ENCODE measurements at regions not wholly inside any gene's neighbourhood (a gene's known extent, or its start where the extent isn't known, plus 50 kb on each side); places are given as distances from the start of the nearest gene placed in this dataset.
"Not testable (repeated sequence)": the region's sequence is repeated elsewhere in the genome, so short reads cannot be mapped to it uniquely, and the experiment has no call there.

DNA sequence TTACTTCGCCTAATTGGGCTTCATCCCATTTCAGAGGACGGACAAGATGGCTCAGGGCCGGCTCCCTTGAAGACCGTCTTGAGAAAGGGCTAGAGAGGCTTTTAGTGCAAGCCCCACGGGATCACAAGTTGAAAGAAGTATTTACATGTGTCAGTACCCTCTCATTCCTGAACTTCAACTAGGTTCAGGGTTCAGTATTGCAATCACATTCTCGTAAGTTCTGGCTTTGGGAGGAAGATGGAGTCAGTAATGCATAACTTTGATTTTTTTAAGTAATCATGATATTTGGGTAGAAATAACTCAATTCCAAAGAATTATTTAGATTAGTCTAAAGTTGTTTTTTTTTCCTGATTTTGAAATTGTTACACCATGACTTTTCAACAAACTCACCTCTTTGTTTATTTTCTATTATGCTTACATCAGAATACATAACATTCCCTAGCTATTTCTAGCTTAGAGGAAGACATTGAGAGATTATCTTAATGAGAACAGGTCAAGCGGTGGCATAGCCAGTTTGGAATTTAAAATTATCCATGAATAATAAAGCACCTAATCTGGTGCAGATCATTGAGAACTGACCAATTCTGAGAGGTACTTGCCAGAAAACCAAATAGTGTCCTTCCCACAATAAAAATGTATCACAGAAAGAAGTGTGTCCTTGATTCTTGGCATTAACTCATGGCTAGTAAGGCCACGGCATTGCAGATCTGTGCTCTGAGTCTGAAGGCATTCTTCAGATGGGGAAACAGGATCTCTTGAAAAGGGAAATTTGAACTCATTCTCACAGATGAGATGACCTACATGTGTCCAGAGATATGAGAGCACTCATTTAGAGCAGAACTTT is 92.1 kb upstream of the BLID start:
- no peaks in the 10 kb centered on the region for H3K9me3 Mint-ChIP-seq
- no peak overlapping the region for H3K4me3 Mint-ChIP-seq
- POLR2A ChIA-PET, result no interaction called here

DNA sequence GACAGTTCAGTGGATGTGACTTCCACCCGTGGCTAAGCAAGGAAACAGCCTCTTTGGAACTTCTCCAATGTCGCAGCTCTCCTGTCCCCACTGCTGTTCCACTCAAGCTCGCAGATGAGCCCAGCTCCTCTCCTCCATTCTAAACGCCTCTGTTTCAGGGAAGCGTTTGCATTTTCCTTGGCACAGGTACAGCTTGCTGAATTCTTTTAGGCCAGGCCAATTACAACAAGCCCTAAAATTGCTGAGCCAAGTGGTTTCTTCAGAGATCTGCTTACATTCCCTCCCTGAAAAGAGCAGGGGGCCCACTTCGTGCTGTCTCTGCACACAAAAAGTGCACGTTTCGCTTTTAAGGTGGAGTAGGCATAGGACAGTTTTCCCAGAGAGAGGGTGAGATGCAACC is 91.5 kb upstream of the BLID start:
- Mint-ChIP-seq H3K4me3 (no peak overlapping the region), H3K9me3 (no peaks in the 10 kb centered on the region), H3K36me3 (no peaks in the 10 kb centered on the region), H3K27ac (no peak overlapping the region), H3K4me1 (no peaks in the 10 kb centered on the region), H3K27me3 (peaks cover 15% of the 10 kb centered on the region)
- DNase-seq (no peak), ATAC-seq (ENCODE audit: low read depth) (no peak)
- POLR2A ChIA-PET, result no interaction called here

More for the DNA sequence above, 92.1 kb upstream of the BLID start:
- no peaks in the 10 kb centered on the region for H3K4me1 Mint-ChIP-seq
- no peak overlapping the region for H3K27ac Mint-ChIP-seq
- H3K36me3 Mint-ChIP-seq, result no peaks in the 10 kb centered on the region
- ATAC-seq (ENCODE audit: low read depth), result no peak
- DNase-seq, result no peak
- peaks cover 11% of the 10 kb centered on the region for H3K27me3 Mint-ChIP-seq

DNA sequence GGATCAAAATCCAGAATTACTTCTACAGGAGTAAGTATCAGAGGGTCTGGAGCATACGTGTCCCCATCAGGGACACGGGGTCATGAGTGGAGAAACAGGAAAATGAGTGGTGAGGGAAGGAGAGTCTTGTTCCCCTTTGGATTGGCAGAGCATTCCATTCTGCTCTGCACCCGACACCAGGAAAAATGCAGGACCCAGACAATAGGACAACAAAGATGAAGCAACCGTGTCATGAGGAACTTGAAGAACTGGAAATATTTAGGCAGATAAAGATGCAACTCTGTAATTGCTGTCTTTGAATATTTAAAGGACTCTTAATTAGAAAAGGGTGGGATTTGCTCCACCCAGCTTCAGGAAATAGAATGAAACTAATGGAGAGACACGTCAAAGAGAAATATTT is 89.0 kb upstream of the BLID start:
- no peak overlapping the region for H3K4me3 Mint-ChIP-seq
- no peaks in the 10 kb centered on the region for H3K36me3 Mint-ChIP-seq
- POLR2A ChIA-PET, result no interaction called here
- no peak for ATAC-seq (ENCODE audit: low read depth)
- no peaks in the 10 kb centered on the region for H3K4me1 Mint-ChIP-seq
- H3K9me3 Mint-ChIP-seq, result no peaks in the 10 kb centered on the region
- H3K27me3 Mint-ChIP-seq, result peaks cover 17% of the 10 kb centered on the region
- H3K27ac Mint-ChIP-seq, result no peak overlapping the region
- DNase-seq, result no peak

DNA sequence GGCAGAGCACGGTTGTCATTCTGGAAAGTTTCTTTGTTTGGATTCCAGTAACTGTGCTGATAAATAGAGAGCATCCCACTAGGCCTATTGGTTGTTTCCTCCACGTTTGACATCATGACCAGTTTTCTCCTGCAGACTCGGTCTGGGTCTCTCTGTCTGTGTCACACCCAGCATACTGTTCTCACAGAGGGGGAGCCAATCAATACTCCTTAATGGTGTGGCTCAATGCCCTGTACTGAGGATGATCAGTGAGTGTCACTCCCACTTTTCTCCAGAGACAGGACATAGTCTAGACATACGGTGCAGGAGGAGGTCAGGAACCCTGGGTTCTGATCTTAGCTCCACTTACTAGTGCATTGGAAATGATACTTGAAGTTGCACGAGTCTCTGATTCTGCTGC is 88.2 kb upstream of the BLID start:
- DNase-seq, result no peak
- H3K27me3 Mint-ChIP-seq, result peaks cover 17% of the 10 kb centered on the region
- POLR2A ChIA-PET, result no interaction called here
- no peaks in the 10 kb centered on the region for H3K9me3 Mint-ChIP-seq
- no peaks in the 10 kb centered on the region for H3K36me3 Mint-ChIP-seq
- no peaks in the 10 kb centered on the region for H3K4me1 Mint-ChIP-seq
- no peak overlapping the region for H3K4me3 Mint-ChIP-seq
- H3K27ac Mint-ChIP-seq, result no peak overlapping the region
- no peak for ATAC-seq (ENCODE audit: low read depth)

DNA sequence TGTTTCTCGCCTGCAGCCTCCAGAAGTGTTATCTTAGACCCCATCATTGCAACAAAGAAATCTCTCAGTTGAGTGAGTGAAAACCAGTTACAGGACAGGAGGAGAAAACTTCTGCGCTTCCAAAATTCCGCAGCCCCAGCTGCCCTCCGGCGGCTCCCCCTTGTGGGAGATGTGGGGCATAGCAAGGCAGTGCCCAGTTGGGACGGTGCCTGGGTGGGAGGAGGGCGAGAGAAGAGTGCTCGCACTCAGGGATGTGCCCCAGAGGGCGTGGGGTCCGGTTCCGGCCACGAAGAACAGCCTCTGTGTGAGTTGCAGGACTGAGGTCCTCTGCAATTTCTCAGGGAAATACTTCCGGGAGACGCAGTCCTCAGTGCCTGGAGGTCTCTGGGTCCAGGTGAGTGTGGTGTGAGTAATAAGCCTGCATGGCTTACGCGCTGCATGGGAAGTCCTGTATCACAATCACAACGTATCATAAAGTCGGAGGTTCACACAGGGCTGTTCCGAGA is 87.0 kb upstream of the BLID start:
- H3K36me3 Mint-ChIP-seq, result no peaks in the 10 kb centered on the region
- POLR2A ChIA-PET, result no interaction called here
- H3K27me3 Mint-ChIP-seq, result peaks cover 17% of the 10 kb centered on the region
- ATAC-seq (ENCODE audit: low read depth), result peak; percentile 50
- H3K4me3 Mint-ChIP-seq, result no peak overlapping the region
- no peaks in the 10 kb centered on the region for H3K9me3 Mint-ChIP-seq
- no peak overlapping the region for H3K27ac Mint-ChIP-seq
- DNase-seq, result peak; percentile 52
- no peaks in the 10 kb centered on the region for H3K4me1 Mint-ChIP-seq

DNA sequence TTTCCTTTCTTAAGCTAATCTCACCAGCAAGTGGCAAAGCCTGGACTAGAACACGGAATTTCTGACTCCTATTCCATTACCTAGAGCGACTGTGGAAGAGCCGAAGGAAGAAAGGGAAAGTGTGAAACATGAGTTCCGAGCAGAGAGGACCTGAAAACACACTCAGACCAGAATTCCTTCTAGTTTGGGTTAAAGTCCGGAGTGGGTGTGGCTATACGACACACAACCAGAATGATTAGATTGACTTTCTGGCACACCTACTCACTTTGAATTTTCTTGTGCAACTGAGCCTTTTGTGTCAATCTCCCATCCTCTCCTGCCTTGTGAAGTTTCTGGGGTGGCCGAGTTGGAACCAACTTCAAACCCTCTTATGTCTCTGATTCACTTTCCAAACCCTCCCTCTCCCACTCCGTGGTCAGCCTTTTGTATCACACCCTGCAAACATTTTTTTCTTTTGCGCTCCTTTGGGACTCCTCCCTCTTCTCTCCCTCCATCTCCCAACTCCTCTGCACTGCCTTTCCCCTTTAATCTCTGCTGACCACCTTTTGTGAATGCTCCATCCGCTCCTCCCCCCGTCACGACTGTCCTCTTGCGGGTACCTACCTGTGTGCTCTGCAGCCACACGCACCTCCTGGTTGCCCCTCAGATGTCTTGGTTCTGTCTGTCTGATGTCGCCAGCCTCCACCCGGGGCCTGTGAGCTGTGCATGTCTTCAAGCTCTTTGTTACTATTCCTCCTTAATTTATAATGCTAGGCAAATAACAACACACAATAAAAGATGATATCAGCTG is 86.3 kb upstream of the BLID start:
- ATAC-seq (ENCODE audit: low read depth), result no peak
- Mint-ChIP-seq H3K27ac (no peak overlapping the region), H3K27me3 (peaks cover 17% of the 10 kb centered on the region), H3K4me1 (no peaks in the 10 kb centered on the region), H3K4me3 (no peak overlapping the region), H3K9me3 (no peaks in the 10 kb centered on the region), H3K36me3 (no peaks in the 10 kb centered on the region)
- POLR2A ChIA-PET, result no interaction called here
- DNase-seq, result no peak

DNA sequence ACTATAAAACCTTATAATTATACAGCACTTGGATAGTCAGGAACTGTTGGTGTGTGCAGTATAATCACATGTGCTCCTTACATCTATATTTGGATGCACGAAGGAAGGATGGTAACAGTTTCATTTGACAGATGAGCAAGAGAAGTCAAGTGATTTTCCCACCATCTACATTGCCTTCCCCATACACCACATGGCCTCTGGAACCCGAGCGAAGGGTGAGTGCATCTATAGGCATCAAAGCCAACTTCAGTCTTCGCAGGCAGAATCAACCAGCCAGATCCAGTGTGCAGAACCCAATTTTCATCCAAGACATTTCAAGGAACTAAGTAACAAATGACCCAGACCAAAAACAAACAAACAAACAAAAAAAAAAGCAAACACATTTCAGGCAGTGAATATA is 85.1 kb upstream of the BLID start:
- H3K36me3 Mint-ChIP-seq, result no peaks in the 10 kb centered on the region
- no peaks in the 10 kb centered on the region for H3K4me1 Mint-ChIP-seq
- ATAC-seq (ENCODE audit: low read depth) (no peak), DNase-seq (no peak)
- no peaks in the 10 kb centered on the region for H3K9me3 Mint-ChIP-seq
- POLR2A ChIA-PET, result no interaction called here
- no peak overlapping the region for H3K4me3 Mint-ChIP-seq
- peaks cover 12% of the 10 kb centered on the region for H3K27me3 Mint-ChIP-seq
- no peak overlapping the region for H3K27ac Mint-ChIP-seq

DNA sequence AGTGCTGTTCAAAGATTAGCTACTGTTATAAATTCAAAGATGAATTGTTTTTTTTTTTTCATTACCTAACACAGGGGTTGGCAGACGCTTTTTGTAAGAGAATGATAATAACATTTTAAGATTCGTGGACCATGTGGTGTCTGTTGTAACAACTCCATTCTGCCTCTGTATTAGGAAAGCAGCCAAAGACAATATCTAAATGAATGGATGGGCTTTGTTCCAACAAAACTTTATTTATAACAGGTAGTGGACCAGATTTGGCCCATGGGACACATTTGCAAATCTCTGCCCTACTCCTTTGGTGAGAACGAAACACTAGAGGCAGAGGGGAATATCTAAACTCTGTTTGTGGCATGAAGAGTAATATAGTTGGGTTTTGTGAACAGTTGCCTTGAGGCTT is 83.6 kb upstream of the BLID start:
- Mint-ChIP-seq H3K27ac (no peak overlapping the region), H3K9me3 (no peaks in the 10 kb centered on the region), H3K4me1 (no peaks in the 10 kb centered on the region), H3K36me3 (no peaks in the 10 kb centered on the region), H3K27me3 (peaks cover 6% of the 10 kb centered on the region), H3K4me3 (no peak overlapping the region)
- no peak for DNase-seq
- POLR2A ChIA-PET, result no interaction called here
- ATAC-seq (ENCODE audit: low read depth), result no peak

DNA sequence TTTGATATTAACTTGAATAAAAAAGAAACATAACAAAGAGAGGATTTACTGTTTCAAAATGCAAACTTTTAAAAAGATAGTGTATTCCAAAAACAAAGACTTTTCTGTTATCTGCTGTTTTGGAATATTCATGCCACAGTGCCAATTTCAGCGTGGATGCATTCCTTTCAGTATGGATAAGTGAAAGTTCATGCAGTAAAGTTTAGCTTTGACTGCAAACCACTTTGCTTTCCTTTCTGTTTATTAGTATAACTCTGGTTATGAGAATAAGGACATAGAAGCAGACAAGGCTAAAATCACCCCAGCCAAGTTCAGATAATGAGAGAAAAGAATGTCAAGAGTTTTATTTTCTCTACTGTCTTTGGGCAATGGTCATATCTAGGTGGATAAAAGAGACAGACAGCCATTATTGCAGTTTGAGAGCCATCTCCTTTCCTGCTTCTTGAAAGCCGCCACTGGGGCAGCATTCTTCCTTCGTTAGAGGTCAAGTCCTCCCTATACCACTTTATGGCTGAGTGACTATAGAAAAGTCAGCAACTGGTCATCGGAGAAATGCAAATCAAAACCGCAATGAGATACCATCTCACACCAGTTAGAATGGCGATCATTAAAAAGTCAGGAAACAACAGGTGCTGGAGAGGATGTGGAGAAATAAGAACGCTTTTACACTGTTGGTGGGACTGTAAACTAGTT is 82.4 kb upstream of the BLID start:
- H3K4me1 Mint-ChIP-seq, result no peaks in the 10 kb centered on the region
- H3K27me3 Mint-ChIP-seq, result peaks cover 9% of the 10 kb centered on the region
- H3K4me3 Mint-ChIP-seq, result no peak overlapping the region
- POLR2A ChIA-PET, result no interaction called here
- H3K9me3 Mint-ChIP-seq, result no peaks in the 10 kb centered on the region
- ATAC-seq (ENCODE audit: low read depth) (no peak), DNase-seq (no peak)
- H3K27ac Mint-ChIP-seq, result no peak overlapping the region
- H3K36me3 Mint-ChIP-seq, result no peaks in the 10 kb centered on the region

DNA sequence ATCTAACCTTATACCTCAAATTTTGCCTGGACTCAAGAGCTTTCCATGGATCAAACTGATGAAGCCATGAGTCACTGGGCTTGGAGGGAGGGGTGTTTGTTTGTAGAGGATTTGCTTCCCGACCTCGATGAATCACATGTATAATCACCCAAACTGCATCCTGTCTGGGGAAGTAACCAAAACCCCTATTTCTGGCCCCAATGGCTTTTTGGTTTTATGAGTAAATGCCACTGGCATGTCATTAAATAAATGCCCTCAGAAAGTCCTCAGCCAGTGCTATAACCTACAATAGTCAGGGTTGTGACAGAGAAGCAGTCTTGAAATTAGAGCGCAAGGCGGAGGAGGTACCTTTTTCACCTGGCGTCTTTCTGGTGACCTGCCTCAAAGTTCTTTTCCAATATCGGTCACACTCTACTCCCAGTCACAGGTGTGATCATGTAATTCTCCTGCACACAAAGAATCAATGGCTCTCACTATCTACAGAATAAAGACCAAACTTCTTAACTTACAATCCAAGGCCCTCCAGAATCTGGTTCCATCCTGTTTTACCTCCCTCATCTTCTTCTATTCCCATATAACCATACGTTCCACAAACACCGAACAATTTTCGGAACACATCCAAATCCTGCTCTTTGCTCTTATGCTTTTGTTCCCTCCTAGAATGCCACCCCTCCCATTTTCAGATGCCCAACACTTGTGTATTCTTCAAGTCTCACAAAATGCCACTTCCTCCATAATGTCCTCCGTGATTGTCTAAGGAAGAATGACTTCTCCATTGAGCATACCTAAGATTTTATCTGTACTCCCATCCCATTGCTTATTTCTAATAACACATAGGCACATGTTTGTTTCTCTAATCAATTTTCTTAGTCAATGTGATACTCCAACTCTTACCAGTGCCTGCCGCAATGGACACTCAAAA is 81.3 kb upstream of the BLID start:
- H3K4me3 Mint-ChIP-seq, result no peak overlapping the region
- H3K27me3 Mint-ChIP-seq, result peaks cover 3% of the 10 kb centered on the region
- POLR2A ChIA-PET, result no interaction called here
- no peak for ATAC-seq (ENCODE audit: low read depth)
- no peaks in the 10 kb centered on the region for H3K4me1 Mint-ChIP-seq
- no peaks in the 10 kb centered on the region for H3K36me3 Mint-ChIP-seq
- DNase-seq, result no peak
- no peaks in the 10 kb centered on the region for H3K9me3 Mint-ChIP-seq
- no peak overlapping the region for H3K27ac Mint-ChIP-seq

DNA sequence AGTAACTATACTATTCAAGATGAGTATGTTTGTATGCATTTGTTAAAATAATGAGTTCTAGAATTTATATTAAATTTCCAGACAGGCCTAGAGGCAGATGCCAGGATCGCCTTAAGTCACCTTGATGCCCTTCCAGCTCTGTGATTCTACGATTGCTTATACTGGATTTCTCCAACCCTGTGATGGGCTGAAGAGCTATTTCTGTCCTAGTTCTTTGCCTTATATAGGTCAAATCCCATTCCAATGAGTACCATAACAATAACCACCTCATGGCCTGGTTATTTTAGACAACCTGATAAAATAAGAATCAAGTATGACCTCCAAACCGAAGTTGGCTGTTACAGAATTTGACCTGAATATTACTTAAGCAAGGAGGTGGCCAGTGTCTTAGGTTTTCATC is 79.8 kb upstream of the BLID start:
- POLR2A ChIA-PET, result no interaction called here
- DNase-seq (no peak), ATAC-seq (ENCODE audit: low read depth) (no peak)
- H3K9me3 Mint-ChIP-seq, result no peaks in the 10 kb centered on the region
- H3K36me3 Mint-ChIP-seq, result no peaks in the 10 kb centered on the region
- no peak overlapping the region for H3K27ac Mint-ChIP-seq
- H3K4me3 Mint-ChIP-seq, result no peak overlapping the region
- no peaks in the 10 kb centered on the region for H3K4me1 Mint-ChIP-seq
- H3K27me3 Mint-ChIP-seq, result peaks cover 3% of the 10 kb centered on the region

DNA sequence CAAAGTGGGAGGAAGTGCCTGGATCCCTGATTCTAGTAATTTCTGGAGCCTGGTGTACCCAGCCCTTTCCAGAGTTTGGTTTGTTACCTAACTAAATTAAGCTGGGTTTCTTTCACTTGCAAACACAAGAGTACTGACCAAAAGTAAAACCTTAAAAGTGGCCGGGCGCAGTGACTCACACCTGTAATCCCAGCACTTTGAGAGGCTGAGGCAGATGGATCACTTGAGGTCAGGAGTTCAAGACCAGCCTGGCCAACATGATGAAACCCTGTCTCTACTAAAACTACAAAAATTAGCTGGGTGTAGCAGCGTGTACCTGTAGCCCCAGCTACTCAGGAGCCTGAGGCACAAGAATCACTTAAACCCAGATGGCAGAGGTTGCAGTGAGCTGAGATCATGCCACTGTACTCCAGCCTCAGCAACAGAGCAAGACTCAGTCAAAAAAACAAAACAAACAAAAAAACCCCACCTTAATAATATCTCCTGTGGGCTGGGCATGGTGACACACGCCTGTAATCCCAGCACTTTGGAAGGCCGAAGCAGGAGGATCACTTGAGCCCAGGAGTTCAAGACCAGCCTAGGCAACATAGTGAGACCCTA is 78.0 kb upstream of the BLID start:
- H3K4me1 Mint-ChIP-seq; POLR2A ChIA-PET; H3K4me3 Mint-ChIP-seq; H3K27ac Mint-ChIP-seq; H3K27me3 Mint-ChIP-seq; ATAC-seq (ENCODE audit: low read depth); H3K36me3 Mint-ChIP-seq; DNase-seq; H3K9me3 Mint-ChIP-seq: not testable (repeated sequence)

DNA sequence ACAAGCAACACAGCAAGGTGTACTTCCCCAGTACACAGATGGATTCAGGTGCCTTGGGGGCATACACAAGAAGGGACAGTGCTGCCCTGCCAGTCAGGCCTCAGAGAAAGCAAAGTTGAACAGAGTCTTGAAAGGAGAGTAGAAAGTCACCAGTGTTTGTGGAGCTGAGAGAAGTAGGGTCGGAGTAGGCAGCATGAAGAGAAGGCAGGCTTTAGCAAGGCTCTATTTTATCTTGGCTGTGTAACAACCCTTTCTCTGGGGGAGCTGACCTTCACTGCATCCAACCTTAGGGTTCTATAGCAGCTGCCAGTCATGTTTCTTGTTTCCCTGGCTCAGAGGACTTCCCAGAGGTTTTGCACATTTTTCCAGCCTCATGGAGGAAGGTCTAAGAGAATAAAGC is 77.4 kb upstream of the BLID start:
- no peak overlapping the region for H3K27ac Mint-ChIP-seq
- H3K9me3 Mint-ChIP-seq, result no peaks in the 10 kb centered on the region
- no peaks in the 10 kb centered on the region for H3K36me3 Mint-ChIP-seq
- H3K4me1 Mint-ChIP-seq, result no peaks in the 10 kb centered on the region
- ATAC-seq (ENCODE audit: low read depth) (no peak), DNase-seq (no peak)
- no peak overlapping the region for H3K4me3 Mint-ChIP-seq
- POLR2A ChIA-PET, result no interaction called here
- H3K27me3 Mint-ChIP-seq, result peaks cover 6% of the 10 kb centered on the region
